Body of pancreas (tissue), 4 donors: ENCODE measurements at regions not wholly inside any gene's neighbourhood (a gene's known extent, or its start where the extent isn't known, plus 50 kb on each side); places are given as distances from the start of the nearest gene placed in this dataset.

ENCODE experiments used
- POLR2A ChIP-seq, 3 donors: fragments of 450-650 bp; IDR thresholded peaks; one replicate each; pipeline ENCODE4 v1.6.1; 2016; ENCODE audit warnings: antibody characterized with exemption in 3 of 3, mild to moderate bottlenecking in 2 of 3
- TF ChIP-seq, protein P1 (sequence below), 7 experiments: fragments of 450-650 bp in 4 of 7; fragments of 200-600 bp in 3 of 7; sonication (generic) in 3 of 7; IDR thresholded peaks; one replicate each; pipeline ENCODE4 v1.5.1; 2016 to 2019; ENCODE audit warnings: antibody characterized with exemption in 7 of 7

DNA sequence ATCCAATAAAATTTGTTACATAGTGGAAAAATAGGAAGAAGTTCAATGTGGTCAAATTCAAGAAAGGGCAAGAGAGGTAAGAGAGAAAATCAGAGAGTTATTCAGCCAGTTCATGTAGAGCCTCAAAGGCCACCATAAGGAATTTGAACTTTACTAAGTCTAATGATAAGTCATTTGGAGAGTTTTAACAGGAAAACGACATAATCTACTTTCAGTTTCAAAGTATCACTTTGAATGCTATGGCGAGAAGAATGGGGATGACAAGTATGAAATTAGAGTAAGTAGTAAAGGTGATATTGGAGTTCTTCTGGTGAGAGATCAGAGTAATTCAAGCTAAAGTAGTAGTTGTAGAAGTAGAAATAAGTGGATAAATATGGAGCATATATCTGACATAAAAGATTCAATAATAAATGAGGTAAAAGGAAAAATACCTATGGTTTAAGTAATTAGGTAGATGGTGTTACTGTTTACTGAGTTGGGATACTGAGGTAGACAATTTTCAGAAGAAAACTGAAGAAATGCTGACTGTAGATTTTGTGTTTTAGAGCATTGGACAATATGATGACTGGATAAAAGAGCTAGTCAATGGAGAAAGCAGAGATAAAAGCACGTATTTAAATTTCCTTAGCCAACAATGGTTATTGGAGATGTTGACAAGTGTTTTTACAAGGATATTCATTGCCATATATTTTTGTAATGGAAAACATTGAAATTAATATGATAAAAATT lies 331.7 kb upstream of the ADGRL3 start:
- TF ChIP-seq, protein P1, sequence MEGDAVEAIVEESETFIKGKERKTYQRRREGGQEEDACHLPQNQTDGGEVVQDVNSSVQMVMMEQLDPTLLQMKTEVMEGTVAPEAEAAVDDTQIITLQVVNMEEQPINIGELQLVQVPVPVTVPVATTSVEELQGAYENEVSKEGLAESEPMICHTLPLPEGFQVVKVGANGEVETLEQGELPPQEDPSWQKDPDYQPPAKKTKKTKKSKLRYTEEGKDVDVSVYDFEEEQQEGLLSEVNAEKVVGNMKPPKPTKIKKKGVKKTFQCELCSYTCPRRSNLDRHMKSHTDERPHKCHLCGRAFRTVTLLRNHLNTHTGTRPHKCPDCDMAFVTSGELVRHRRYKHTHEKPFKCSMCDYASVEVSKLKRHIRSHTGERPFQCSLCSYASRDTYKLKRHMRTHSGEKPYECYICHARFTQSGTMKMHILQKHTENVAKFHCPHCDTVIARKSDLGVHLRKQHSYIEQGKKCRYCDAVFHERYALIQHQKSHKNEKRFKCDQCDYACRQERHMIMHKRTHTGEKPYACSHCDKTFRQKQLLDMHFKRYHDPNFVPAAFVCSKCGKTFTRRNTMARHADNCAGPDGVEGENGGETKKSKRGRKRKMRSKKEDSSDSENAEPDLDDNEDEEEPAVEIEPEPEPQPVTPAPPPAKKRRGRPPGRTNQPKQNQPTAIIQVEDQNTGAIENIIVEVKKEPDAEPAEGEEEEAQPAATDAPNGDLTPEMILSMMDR (IDR thresholded peaks at IDR 0.05), result no peak
- no peak for TF ChIP-seq POLR2A (IDR thresholded peaks at IDR 0.05)
